Neuronal stem cell (in vitro differentiated cells): ENCODE measurements at regions not wholly inside any gene's neighbourhood (a gene's known extent, or its start where the extent isn't known, plus 50 kb on each side); places are given as distances from the start of the nearest gene placed in this dataset.

Experiments used
- DNase-seq: peaks from one replicate; pipeline ENCODE4 v3.0.0-alpha.2; 2013; ENCODE audit warnings: low spot score
- H2AFZ ChIP-seq: one replicate; pipeline ENCODE4 v1.6.1; 2013; ENCODE audit warnings: mild to moderate bottlenecking, low read length, inconsistent platforms
- H2AK5ac ChIP-seq: 2 replicates; pipeline ENCODE4 v1.6.1; 2013; ENCODE audit warnings: low read depth, mild to moderate bottlenecking, inconsistent platforms, low read length, moderate library complexity, mixed read lengths
- H2BK120ac ChIP-seq: 2 replicates; pipeline ENCODE4 v1.6.1; 2013; ENCODE audit warnings: low read depth, mild to moderate bottlenecking, inconsistent platforms, low read length, moderate library complexity, mixed read lengths
- H2BK12ac ChIP-seq: one replicate; pipeline ENCODE4 v1.6.1; 2013; ENCODE audit warnings: low read length, inconsistent platforms
- H2BK15ac ChIP-seq: 2 replicates; pipeline ENCODE4 v1.6.1; 2013; ENCODE audit warnings: mild to moderate bottlenecking, low read length, inconsistent platforms, mixed read lengths
- H2BK5ac ChIP-seq: one replicate; pipeline ENCODE4 v1.6.1; 2013; ENCODE audit warnings: inconsistent platforms, mild to moderate bottlenecking, low read length, moderate library complexity
- H3K14ac ChIP-seq: one replicate; pipeline ENCODE4 v1.6.1; 2013; ENCODE audit warnings: low read length, inconsistent platforms
- H3K18ac ChIP-seq: 2 replicates; pipeline ENCODE4 v1.6.1; 2013; ENCODE audit warnings: low read length, inconsistent platforms
- H3K23ac ChIP-seq: 2 replicates; pipeline ENCODE4 v1.6.1; 2013; ENCODE audit warnings: low read depth, mild to moderate bottlenecking, mixed read lengths, low read length, inconsistent platforms; ENCODE audit not compliant: poor library complexity
- H3K27ac ChIP-seq: replicated peaks from 3 replicates; pipeline ENCODE4 v1.5.1; 2013; ENCODE audit warnings: low read length, inconsistent platforms
- H3K27me3 ChIP-seq, 3 experiments: 2 replicates each; pipeline ENCODE4 v1.6.1; 2013; ENCODE audit warnings: low read length in 3 of 3, mild to moderate bottlenecking in 2 of 3, inconsistent platforms in 1 of 3, low read depth in 1 of 3, mixed read lengths in 1 of 3, moderate library complexity in 1 of 3; ENCODE audit not compliant: control insufficient read depth in 3 of 3, insufficient read depth in 3 of 3
- H3K36me3 ChIP-seq, 2 donors: replicated peaks in 1 of 2; 2 replicates each; pipeline ENCODE4 v1.6.1; 2013; ENCODE audit warnings: low read length in 2 of 2; ENCODE audit not compliant: control insufficient read depth in 2 of 2, insufficient read depth in 2 of 2
- H3K4ac ChIP-seq: 2 replicates; pipeline ENCODE4 v1.6.1; 2013; ENCODE audit warnings: inconsistent platforms, mild to moderate bottlenecking, low read length, moderate library complexity
- H3K4me1 ChIP-seq, 2 donors: 1 replicate in 1 of 2; 2 replicates in 1 of 2; pipeline ENCODE4 v1.6.1; 2013; ENCODE audit warnings: low read length in 2 of 2, low read depth in 1 of 2; ENCODE audit not compliant: control insufficient read depth in 2 of 2, insufficient read depth in 1 of 2
- H3K4me2 ChIP-seq: one replicate; pipeline ENCODE4 v1.6.1; 2013; ENCODE audit warnings: mild to moderate bottlenecking, low read length, inconsistent platforms; ENCODE audit not compliant: insufficient read depth, poor library complexity, severe bottlenecking
- H3K4me3 ChIP-seq, 2 donors: 2 replicates each; pipeline ENCODE4 v1.5.1; 2013; ENCODE audit warnings: low read length in 2 of 2, mild to moderate bottlenecking in 2 of 2, inconsistent platforms in 1 of 2, moderate library complexity in 1 of 2
- H3K79me1 ChIP-seq: one replicate; pipeline ENCODE4 v1.6.1; 2013; ENCODE audit warnings: low read depth, mild to moderate bottlenecking, inconsistent platforms, low read length, moderate library complexity
- H3K9ac ChIP-seq: one replicate; pipeline ENCODE4 v1.6.1; 2013; ENCODE audit warnings: mild to moderate bottlenecking, low read depth, low read length, inconsistent platforms; ENCODE audit not compliant: poor library complexity
- H3K9me3 ChIP-seq, 2 donors: replicated peaks in 1 of 2; 2 replicates each; pipeline versions ENCODE3 to v1.6.1; 2013; ENCODE audit warnings: low read length in 2 of 2, mild to moderate bottlenecking in 2 of 2, inconsistent platforms in 1 of 2, low read depth in 1 of 2, mixed read lengths in 1 of 2, moderate library complexity in 1 of 2; ENCODE audit not compliant: control insufficient read depth in 2 of 2, insufficient read depth in 1 of 2
- H4K8ac ChIP-seq: one replicate; pipeline ENCODE4 v1.6.1; 2013; ENCODE audit warnings: low read depth, mild to moderate bottlenecking, inconsistent platforms, low read length, moderate library complexity
- H4K91ac ChIP-seq: one replicate; pipeline ENCODE4 v1.6.1; 2013; ENCODE audit warnings: low read length, low read depth, mild to moderate bottlenecking, inconsistent platforms; ENCODE audit not compliant: poor library complexity
- WGBS, 2 donors: extraction: QIAGEN DNeasy Blood & Tissue Kit; methylation state at CpG; one replicate each; pipeline ENCODE4 v1.1.7; 2013; ENCODE audit warnings: missing lambda C conversion rate in 2 of 2, mixed read lengths in 1 of 2; ENCODE audit not compliant: insufficient read length in 2 of 2, insufficient replicate concordance in 1 of 2; ENCODE audit errors: extremely low coverage in 2 of 2; 5-methylcytosine and 5-hydroxymethylcytosine counted together

GRCh38 chr5:13408616-13409015, 535.9 kb downstream of the DNAH5 start:
- Histone ChIP-seq H2AK5ac (no peak overlapping the region), H3K27ac (no peak overlapping the region), H3K4me1 (peaks cover 0 to 2% of the 10 kb centered on the region in 2 donors), H2BK120ac (no peak overlapping the region), H3K36me3 (no peaks in the 10 kb centered on the region), H3K18ac (no peak overlapping the region), H3K4me3 (no peak overlapping the region), H2BK12ac (no peak overlapping the region), H3K23ac (no peak overlapping the region), H2AFZ (no peak overlapping the region), H2BK15ac (no peak overlapping the region), H3K4me2 (no peak overlapping the region), H4K91ac (no peak overlapping the region), H3K4ac (no peak overlapping the region), H3K9me3 (no peaks in the 10 kb centered on the region), H3K27me3 (no peaks in the 10 kb centered on the region), H4K8ac (no peak overlapping the region), H3K79me1 (no peaks in the 10 kb centered on the region), H2BK5ac (no peak overlapping the region), H3K9ac (no peak overlapping the region), H3K14ac (no peak overlapping the region)
- no peak for DNase-seq
- WGBS, 2 donors, result no CpG with 5 or more reads among the region's 1 CpG

GRCh38 chr5:13403351-13403750, 541.1 kb downstream of the DNAH5 start:
- Histone ChIP-seq H2AFZ (no peak overlapping the region), H3K9me3 (no peaks in the 10 kb centered on the region), H2AK5ac (no peak overlapping the region), H3K4me3 (no peak overlapping the region), H4K91ac (no peak overlapping the region), H3K4me2 (no peak overlapping the region), H3K27ac (no peak overlapping the region), H3K9ac (no peak overlapping the region), H3K79me1 (no peaks in the 10 kb centered on the region), H2BK15ac (no peak overlapping the region), H3K27me3 (no peaks in the 10 kb centered on the region), H2BK5ac (no peak overlapping the region), H3K4me1 (peaks cover 0 to 2% of the 10 kb centered on the region in 2 donors), H4K8ac (no peak overlapping the region), H3K4ac (no peak overlapping the region), H2BK120ac (no peak overlapping the region), H3K23ac (no peak overlapping the region), H3K36me3 (no peaks in the 10 kb centered on the region), H3K18ac (no peak overlapping the region), H2BK12ac (no peak overlapping the region), H3K14ac (no peak overlapping the region)
- DNase-seq, result no peak

GRCh38 chr5:13385066-13385465, 559.4 kb downstream of the DNAH5 start:
- no peak overlapping the region for H3K4me2 ChIP-seq
- H3K14ac ChIP-seq, result no peak overlapping the region
- H2AK5ac ChIP-seq, result no peak overlapping the region
- no peak overlapping the region for H3K4ac ChIP-seq
- H3K27me3 ChIP-seq, result no peaks in the 10 kb centered on the region
- H3K79me1 ChIP-seq, result no peaks in the 10 kb centered on the region
- no peak overlapping the region for H2BK12ac ChIP-seq
- no peaks in the 10 kb centered on the region for H3K36me3 ChIP-seq
- no peak for DNase-seq
- no peak overlapping the region for H3K9ac ChIP-seq
- H4K91ac ChIP-seq, result no peak overlapping the region
- H2BK5ac ChIP-seq, result no peak overlapping the region
- H3K18ac ChIP-seq, result no peak overlapping the region
- no peak overlapping the region for H2BK120ac ChIP-seq
- no peaks in the 10 kb centered on the region for H3K9me3 ChIP-seq
- no peak overlapping the region for H3K23ac ChIP-seq
- no peak overlapping the region for H4K8ac ChIP-seq
- no peak overlapping the region for H3K27ac ChIP-seq
- no peak overlapping the region for H2AFZ ChIP-seq
- WGBS, 2 donors, result no CpG with 5 or more reads among the region's 5 CpGs
- no peak overlapping the region for H3K4me3 ChIP-seq
- H3K4me1 ChIP-seq, result no peaks in the 10 kb centered on the region
- H2BK15ac ChIP-seq, result no peak overlapping the region

GRCh38 chr5:13382232-13382631, 562.3 kb downstream of the DNAH5 start:
- Histone ChIP-seq H3K4me3 (no peak overlapping the region), H2AFZ (no peak overlapping the region), H2BK5ac (no peak overlapping the region), H2BK12ac (no peak overlapping the region), H3K36me3 (no peaks in the 10 kb centered on the region), H3K79me1 (no peaks in the 10 kb centered on the region), H3K18ac (peak overlapping the region; percentile 41), H4K8ac (no peak overlapping the region), H3K4me1 (no peaks in the 10 kb centered on the region), H3K27ac (no peak overlapping the region), H3K4ac (no peak overlapping the region), H3K9ac (no peak overlapping the region), H3K27me3 (no peaks in the 10 kb centered on the region), H2AK5ac (no peak overlapping the region), H3K4me2 (no peak overlapping the region), H2BK120ac (no peak overlapping the region), H3K23ac (no peak overlapping the region), H3K9me3 (no peaks in the 10 kb centered on the region), H3K14ac (no peak overlapping the region), H4K91ac (no peak overlapping the region), H2BK15ac (no peak overlapping the region)
- no CpG with 5 or more reads among the region's 3 CpGs for WGBS, 2 donors
- DNase-seq, result no peak
